D341Med (cell line): ENCODE measurements at regions not wholly inside any gene's neighbourhood (a gene's known extent, or its start where the extent isn't known, plus 50 kb on each side); places are given as distances from the start of the nearest gene placed in this dataset.
"Not testable (repeated sequence)": the region's sequence is repeated elsewhere in the genome, so short reads cannot be mapped to it uniquely, and the experiment has no call there.

Experiments used
- DNase-seq: peaks from one replicate; pipeline ENCODE4 v3.0.0; 2012; ENCODE audit warnings: low spot score

GRCh38 chr9:32180597-32180996, 203.8 kb upstream of the ACO1 start:
- no peak for DNase-seq

GRCh38 chr9:32200241-32200640, 184.2 kb upstream of the ACO1 start:
- no peak for DNase-seq

- no peak for DNase-seq
Observed at GRCh38 chr9:32200896-32201295, 183.5 kb upstream of the ACO1 start.

- DNase-seq: not testable (repeated sequence)
Observed at GRCh38 chr9:32209164-32209563, 175.3 kb upstream of the ACO1 start.

GRCh38 chr9:32218100-32218767, 166.2 kb upstream of the ACO1 start:
- no peak for DNase-seq

- DNase-seq: no peak
Observed at GRCh38 chr9:32220750-32221149, 163.7 kb upstream of the ACO1 start.

GRCh38 chr9:32234451-32234850, 150.0 kb upstream of the ACO1 start:
- no peak for DNase-seq

- DNase-seq: no peak
Observed at GRCh38 chr9:32247168-32247567, 137.3 kb upstream of the ACO1 start.

GRCh38 chr9:32248189-32248712, 136.2 kb upstream of the ACO1 start:
- no peak for DNase-seq

GRCh38 chr9:32251539-32251938, 132.9 kb upstream of the ACO1 start:
- peak; percentile 57 for DNase-seq

GRCh38 chr9:32253731-32254130, 130.7 kb upstream of the ACO1 start:
- DNase-seq: no peak

- DNase-seq: no peak
Observed at GRCh38 chr9:32255026-32255425, 129.4 kb upstream of the ACO1 start.

- DNase-seq: no peak
Observed at GRCh38 chr9:32258482-32258881, 126.0 kb upstream of the ACO1 start.

- no peak for DNase-seq
Observed at GRCh38 chr9:32260151-32260862, 124.1 kb upstream of the ACO1 start.

- DNase-seq: peak; percentile 36
Observed at GRCh38 chr9:32264170-32264864, 120.1 kb upstream of the ACO1 start.

GRCh38 chr9:32265037-32265436, 119.4 kb upstream of the ACO1 start:
- DNase-seq: no peak

- no peak for DNase-seq
Observed at GRCh38 chr9:32278991-32279390, 105.5 kb upstream of the ACO1 start.

- DNase-seq: no peak
Observed at GRCh38 chr9:32289756-32290155, 94.7 kb upstream of the ACO1 start.

GRCh38 chr9:32291370-32291769, 93.1 kb upstream of the ACO1 start:
- no peak for DNase-seq

- DNase-seq: no peak
Observed at GRCh38 chr9:32292611-32293010, 91.8 kb upstream of the ACO1 start.

GRCh38 chr9:32293091-32293490, 91.4 kb upstream of the ACO1 start:
- no peak for DNase-seq

- DNase-seq: no peak
Observed at GRCh38 chr9:32294106-32294505, 90.3 kb upstream of the ACO1 start.

GRCh38 chr9:32300373-32300772, 84.1 kb upstream of the ACO1 start:
- no peak for DNase-seq
